HEK293 (cell line): ENCODE measurements at regions not wholly inside any gene's neighbourhood (a gene's known extent, or its start where the extent isn't known, plus 50 kb on each side); places are given as distances from the start of the nearest gene placed in this dataset.

Source experiments
- CTCF ChIA-PET: fragments of 350-600 bp; formaldehyde crosslinking; extraction: SDS; loops from one replicate; lab custom pipeline; 2021; ENCODE audit warnings: antibody characterized with exemption; lab: Yijun Ruan, JAX
- POLR2A ChIA-PET: fragments of 300-600 bp; formaldehyde crosslinking; extraction: SDS; loops from one replicate; lab custom pipeline; 2020; ENCODE audit warnings: antibody characterized with exemption, inconsistent platforms; lab: Yijun Ruan, JAX
- H3K27ac ChIP-seq: fragments of 200-500 bp; sonication (Bioruptor generic); 2 replicates; pipeline ENCODE4 v1.5.1; 2014; ENCODE audit warnings: low read depth, low read length, control low read depth, inconsistent platforms; ENCODE audit errors: extremely low read depth
- H3K36me3 ChIP-seq, 2 experiments: fragments of 200-500 bp in 1 of 2; sonication (Bioruptor generic) in 1 of 2; 1 replicate in 1 of 2; 2 replicates in 1 of 2; pipeline ENCODE4 v1.5.1; 2014 to 2017; ENCODE audit warnings: inconsistent platforms in 2 of 2, low read length in 2 of 2; ENCODE audit not compliant: control insufficient read depth in 2 of 2, insufficient read depth in 1 of 2
- H3K4me1 ChIP-seq: fragments of 200-500 bp; sonication (Bioruptor generic); 2 replicates; pipeline ENCODE4 v1.5.1; 2014; ENCODE audit warnings: mild to moderate bottlenecking, low read length, inconsistent platforms; ENCODE audit not compliant: control insufficient read depth, insufficient read depth
- H3K4me3 ChIP-seq: 2 replicates; pipeline ENCODE4 v1.5.1; 2011; ENCODE audit warnings: low read depth, mild to moderate bottlenecking, control low read depth, low read length, moderate library complexity
- H3K9me3 ChIP-seq: fragments of 200-500 bp; sonication (Bioruptor generic); 2 replicates; pipeline ENCODE4 v1.5.1; 2014; ENCODE audit warnings: low read depth, low read length, inconsistent platforms; ENCODE audit not compliant: control insufficient read depth, insufficient read depth
- KLF9 ChIP-seq: fragments of 450-650 bp; formaldehyde crosslinking; IDR thresholded peaks from 2 replicates; pipeline ENCODE4 v1.5.1; 2016; ENCODE audit warnings: missing biosample characterization, missing genetic modification characterization, low read depth
- ZBTB49 ChIP-seq: fragments of 450-650 bp; formaldehyde crosslinking; IDR thresholded peaks from 2 replicates; pipeline ENCODE4 v1.5.1; 2016; ENCODE audit warnings: missing biosample characterization, missing genetic modification characterization, low read depth
- ZNF138 ChIP-seq: fragments of 450-650 bp; formaldehyde crosslinking; IDR thresholded peaks from 2 replicates; pipeline ENCODE4 v1.5.1; 2016; ENCODE audit warnings: missing biosample characterization, missing genetic modification characterization, borderline replicate concordance
- ZNF155 ChIP-seq: fragments of 450-650 bp; formaldehyde crosslinking; IDR thresholded peaks from 2 replicates; pipeline ENCODE4 v1.5.1; 2016; ENCODE audit warnings: missing biosample characterization, missing genetic modification characterization
- ZNF221 ChIP-seq: fragments of 450-650 bp; formaldehyde crosslinking; IDR thresholded peaks from 2 replicates; pipeline ENCODE4 v1.5.1; 2017; ENCODE audit warnings: missing biosample characterization, missing genetic modification characterization, borderline replicate concordance
- ZNF223 ChIP-seq: fragments of 450-650 bp; formaldehyde crosslinking; IDR thresholded peaks from 2 replicates; pipeline ENCODE4 v1.5.1; 2016; ENCODE audit warnings: missing biosample characterization, missing genetic modification characterization
- ZNF23 ChIP-seq: fragments of 450-650 bp; formaldehyde crosslinking; IDR thresholded peaks from 2 replicates; pipeline ENCODE4 v1.5.1; 2016; ENCODE audit warnings: missing biosample characterization, missing genetic modification characterization, borderline replicate concordance
- ZNF266 ChIP-seq: fragments of 450-650 bp; formaldehyde crosslinking; IDR thresholded peaks from 2 replicates; pipeline ENCODE4 v1.5.1; 2016; ENCODE audit warnings: missing biosample characterization, missing genetic modification characterization, low read depth
- ZNF354C ChIP-seq: fragments of 450-650 bp; formaldehyde crosslinking; IDR thresholded peaks from 2 replicates; pipeline ENCODE4 v1.5.1; 2016; ENCODE audit warnings: missing biosample characterization, missing genetic modification characterization, low read depth, borderline replicate concordance
- ZNF37A ChIP-seq: fragments of 450-650 bp; IDR thresholded peaks from 2 replicates; pipeline ENCODE4 v1.5.1; 2018; ENCODE audit warnings: missing biosample characterization, missing genetic modification characterization
- ZNF423 ChIP-seq: fragments of 450-650 bp; formaldehyde crosslinking; IDR thresholded peaks from 2 replicates; pipeline ENCODE4 v1.5.1; 2016; ENCODE audit warnings: missing biosample characterization, missing genetic modification characterization
- ZNF426 ChIP-seq: fragments of 450-650 bp; formaldehyde crosslinking; IDR thresholded peaks from 2 replicates; pipeline ENCODE4 v1.5.1; 2017; ENCODE audit warnings: missing biosample characterization, missing genetic modification characterization, mild to moderate bottlenecking, inconsistent platforms, moderate library complexity
- ZNF777 ChIP-seq: fragments of 450-650 bp; formaldehyde crosslinking; IDR thresholded peaks from 2 replicates; pipeline ENCODE4 v1.5.1; 2017; ENCODE audit warnings: missing biosample characterization, missing genetic modification characterization, borderline replicate concordance
- ZSCAN30 ChIP-seq: fragments of 450-650 bp; IDR thresholded peaks from 2 replicates; pipeline ENCODE4 v1.5.1; 2018; ENCODE audit warnings: missing biosample characterization, mild to moderate bottlenecking, missing genetic modification characterization, moderate library complexity
- TF ChIP-seq, protein P1 (sequence below): fragments of 450-650 bp; formaldehyde crosslinking; IDR thresholded peaks from 2 replicates; pipeline ENCODE4 v1.5.1; 2016; ENCODE audit warnings: missing biosample characterization, missing genetic modification characterization, borderline replicate concordance
- TF ChIP-seq, protein P2 (sequence below): fragments of 450-650 bp; formaldehyde crosslinking; IDR thresholded peaks from 2 replicates; pipeline ENCODE4 v1.5.1; 2016; ENCODE audit warnings: missing biosample characterization, missing genetic modification characterization, low read depth
- TF ChIP-seq, protein P3 (sequence below): fragments of 450-650 bp; formaldehyde crosslinking; IDR thresholded peaks from 2 replicates; pipeline ENCODE4 v1.5.1; 2016; ENCODE audit warnings: missing biosample characterization, missing genetic modification characterization

DNA sequence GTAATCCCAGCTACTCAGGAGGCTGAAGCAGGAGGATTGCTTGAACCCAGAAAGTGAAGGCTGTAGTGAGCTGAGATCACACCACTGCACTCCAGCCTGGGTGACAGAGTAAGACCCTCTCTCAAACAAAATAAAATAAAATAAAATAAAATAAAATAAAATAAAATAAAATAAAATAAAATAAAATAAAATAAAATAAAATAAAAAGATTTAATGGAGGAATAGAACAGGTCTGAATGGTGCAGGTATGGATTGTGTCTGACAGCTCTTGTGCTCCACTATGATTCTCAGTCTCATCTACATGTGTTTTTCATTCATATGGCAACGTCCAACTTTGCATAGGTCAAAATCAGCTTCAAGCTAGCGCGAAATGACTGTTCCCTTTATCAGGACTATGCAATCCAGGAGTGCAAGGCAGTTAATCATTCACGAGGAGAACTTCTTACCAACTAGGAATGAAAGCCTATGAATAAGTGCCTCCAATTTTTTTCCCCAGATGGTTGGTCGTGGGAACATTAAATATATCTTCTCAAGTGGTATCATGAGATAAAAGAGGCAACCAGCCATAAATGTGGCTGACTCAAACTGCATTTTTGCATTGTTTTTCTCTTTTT is 1392.3 kb upstream of the CDH9 start (continued):
- no peak for TF ChIP-seq ZNF266
- TF ChIP-seq, protein P1, sequence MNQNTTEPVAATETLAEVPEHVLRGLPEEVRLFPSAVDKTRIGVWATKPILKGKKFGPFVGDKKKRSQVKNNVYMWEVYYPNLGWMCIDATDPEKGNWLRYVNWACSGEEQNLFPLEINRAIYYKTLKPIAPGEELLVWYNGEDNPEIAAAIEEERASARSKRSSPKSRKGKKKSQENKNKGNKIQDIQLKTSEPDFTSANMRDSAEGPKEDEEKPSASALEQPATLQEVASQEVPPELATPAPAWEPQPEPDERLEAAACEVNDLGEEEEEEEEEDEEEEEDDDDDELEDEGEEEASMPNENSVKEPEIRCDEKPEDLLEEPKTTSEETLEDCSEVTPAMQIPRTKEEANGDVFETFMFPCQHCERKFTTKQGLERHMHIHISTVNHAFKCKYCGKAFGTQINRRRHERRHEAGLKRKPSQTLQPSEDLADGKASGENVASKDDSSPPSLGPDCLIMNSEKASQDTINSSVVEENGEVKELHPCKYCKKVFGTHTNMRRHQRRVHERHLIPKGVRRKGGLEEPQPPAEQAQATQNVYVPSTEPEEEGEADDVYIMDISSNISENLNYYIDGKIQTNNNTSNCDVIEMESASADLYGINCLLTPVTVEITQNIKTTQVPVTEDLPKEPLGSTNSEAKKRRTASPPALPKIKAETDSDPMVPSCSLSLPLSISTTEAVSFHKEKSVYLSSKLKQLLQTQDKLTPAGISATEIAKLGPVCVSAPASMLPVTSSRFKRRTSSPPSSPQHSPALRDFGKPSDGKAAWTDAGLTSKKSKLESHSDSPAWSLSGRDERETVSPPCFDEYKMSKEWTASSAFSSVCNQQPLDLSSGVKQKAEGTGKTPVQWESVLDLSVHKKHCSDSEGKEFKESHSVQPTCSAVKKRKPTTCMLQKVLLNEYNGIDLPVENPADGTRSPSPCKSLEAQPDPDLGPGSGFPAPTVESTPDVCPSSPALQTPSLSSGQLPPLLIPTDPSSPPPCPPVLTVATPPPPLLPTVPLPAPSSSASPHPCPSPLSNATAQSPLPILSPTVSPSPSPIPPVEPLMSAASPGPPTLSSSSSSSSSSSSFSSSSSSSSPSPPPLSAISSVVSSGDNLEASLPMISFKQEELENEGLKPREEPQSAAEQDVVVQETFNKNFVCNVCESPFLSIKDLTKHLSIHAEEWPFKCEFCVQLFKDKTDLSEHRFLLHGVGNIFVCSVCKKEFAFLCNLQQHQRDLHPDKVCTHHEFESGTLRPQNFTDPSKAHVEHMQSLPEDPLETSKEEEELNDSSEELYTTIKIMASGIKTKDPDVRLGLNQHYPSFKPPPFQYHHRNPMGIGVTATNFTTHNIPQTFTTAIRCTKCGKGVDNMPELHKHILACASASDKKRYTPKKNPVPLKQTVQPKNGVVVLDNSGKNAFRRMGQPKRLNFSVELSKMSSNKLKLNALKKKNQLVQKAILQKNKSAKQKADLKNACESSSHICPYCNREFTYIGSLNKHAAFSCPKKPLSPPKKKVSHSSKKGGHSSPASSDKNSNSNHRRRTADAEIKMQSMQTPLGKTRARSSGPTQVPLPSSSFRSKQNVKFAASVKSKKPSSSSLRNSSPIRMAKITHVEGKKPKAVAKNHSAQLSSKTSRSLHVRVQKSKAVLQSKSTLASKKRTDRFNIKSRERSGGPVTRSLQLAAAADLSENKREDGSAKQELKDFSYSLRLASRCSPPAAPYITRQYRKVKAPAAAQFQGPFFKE (tag by site-specific recombination): no peak
- TF ChIP-seq, protein P2, sequence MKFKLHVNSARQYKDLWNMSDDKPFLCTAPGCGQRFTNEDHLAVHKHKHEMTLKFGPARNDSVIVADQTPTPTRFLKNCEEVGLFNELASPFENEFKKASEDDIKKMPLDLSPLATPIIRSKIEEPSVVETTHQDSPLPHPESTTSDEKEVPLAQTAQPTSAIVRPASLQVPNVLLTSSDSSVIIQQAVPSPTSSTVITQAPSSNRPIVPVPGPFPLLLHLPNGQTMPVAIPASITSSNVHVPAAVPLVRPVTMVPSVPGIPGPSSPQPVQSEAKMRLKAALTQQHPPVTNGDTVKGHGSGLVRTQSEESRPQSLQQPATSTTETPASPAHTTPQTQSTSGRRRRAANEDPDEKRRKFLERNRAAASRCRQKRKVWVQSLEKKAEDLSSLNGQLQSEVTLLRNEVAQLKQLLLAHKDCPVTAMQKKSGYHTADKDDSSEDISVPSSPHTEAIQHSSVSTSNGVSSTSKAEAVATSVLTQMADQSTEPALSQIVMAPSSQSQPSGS: no peak

DNA sequence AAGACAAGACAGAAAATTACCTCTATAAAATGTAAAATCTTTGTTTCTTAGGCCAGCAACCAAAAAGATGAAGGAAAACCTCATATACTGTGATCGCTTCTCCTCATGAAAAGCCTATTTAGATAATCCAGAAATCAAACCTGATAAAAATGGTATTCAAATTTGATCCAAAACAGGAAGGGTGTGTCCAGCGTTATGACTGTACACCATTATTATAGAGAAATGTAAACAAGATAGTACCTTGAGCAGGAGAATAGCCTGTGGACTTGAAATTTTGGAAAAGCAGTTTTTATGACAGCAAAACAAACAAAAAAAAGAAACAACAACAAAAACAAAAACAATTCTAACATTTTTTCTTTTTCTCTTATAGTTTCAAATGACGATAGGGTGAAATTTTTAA is 1382.8 kb upstream of the CDH9 start:
- Histone ChIP-seq H3K36me3 (no peaks in the 10 kb centered on the region), H3K9me3 (no peaks in the 10 kb centered on the region), H3K4me3 (no peak overlapping the region), H3K27ac (no peak overlapping the region), H3K4me1 (no peaks in the 10 kb centered on the region)
- CTCF ChIA-PET: interaction anchor here (0.6 to 0.7 kb wide), 2 partner anchors 27 to 155 kb away, joined by 3 to 7 read pairs; no protein-coding TSS in a partner anchor
- TF ChIP-seq ZNF221 (tag by site-specific recombination): no peak
- TF ChIP-seq ZNF138 (tag by site-specific recombination): no peak
- POLR2A ChIA-PET: no interaction called here

DNA sequence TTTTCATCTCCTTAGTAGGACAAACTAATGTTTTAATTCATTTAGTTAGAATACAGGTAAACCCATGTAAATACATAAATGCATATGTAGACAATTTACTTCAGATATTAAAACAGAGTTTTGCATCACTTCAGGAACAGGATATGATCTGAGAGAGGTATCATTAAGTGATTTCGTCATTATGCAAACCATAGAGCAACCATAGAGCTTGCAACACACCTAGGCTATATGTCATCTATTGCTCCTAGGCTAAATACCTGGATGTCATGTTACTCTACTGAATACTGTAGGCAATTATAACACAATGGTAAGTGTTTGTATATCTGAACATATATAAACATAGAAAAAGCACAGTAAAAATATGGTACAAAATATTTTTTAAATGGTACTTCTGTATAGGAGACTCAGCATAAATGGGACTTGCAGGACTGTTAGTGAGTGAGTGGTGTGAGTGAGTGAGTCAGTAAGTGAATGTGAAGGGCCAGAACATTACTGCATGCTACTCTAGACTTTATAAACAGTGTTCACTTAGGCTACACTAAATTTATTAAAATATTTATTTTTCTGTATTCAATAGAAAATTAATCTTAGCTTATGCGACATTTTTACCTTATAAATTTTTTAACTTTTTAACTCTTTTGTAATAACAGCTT is 1377.5 kb upstream of the CDH9 start:
- ChIA-PET CTCF (interaction anchor here (0.8 kb wide), 1 partner anchor 58 kb away, joined by 3 read pairs; no protein-coding TSS in a partner anchor), POLR2A (no interaction called here)
- Histone ChIP-seq H3K27ac (no peak overlapping the region), H3K4me1 (no peaks in the 10 kb centered on the region), H3K9me3 (no peaks in the 10 kb centered on the region), H3K36me3 (no peaks in the 10 kb centered on the region), H3K4me3 (no peak overlapping the region)
- TF ChIP-seq KLF9 (tag by site-specific recombination) (no peak), ZNF37A (tag by site-specific recombination) (no peak), ZNF423 (tag by site-specific recombination) (no peak), ZSCAN30 (no peak), ZNF354C (no peak), ZNF426 (no peak), ZNF23 (tag by site-specific recombination) (no peak), ZNF777 (tag by site-specific recombination) (no peak), ZBTB49 (tag by site-specific recombination) (no peak), ZNF223 (no peak), ZNF155 (tag by site-specific recombination) (no peak)
- TF ChIP-seq, protein P3, sequence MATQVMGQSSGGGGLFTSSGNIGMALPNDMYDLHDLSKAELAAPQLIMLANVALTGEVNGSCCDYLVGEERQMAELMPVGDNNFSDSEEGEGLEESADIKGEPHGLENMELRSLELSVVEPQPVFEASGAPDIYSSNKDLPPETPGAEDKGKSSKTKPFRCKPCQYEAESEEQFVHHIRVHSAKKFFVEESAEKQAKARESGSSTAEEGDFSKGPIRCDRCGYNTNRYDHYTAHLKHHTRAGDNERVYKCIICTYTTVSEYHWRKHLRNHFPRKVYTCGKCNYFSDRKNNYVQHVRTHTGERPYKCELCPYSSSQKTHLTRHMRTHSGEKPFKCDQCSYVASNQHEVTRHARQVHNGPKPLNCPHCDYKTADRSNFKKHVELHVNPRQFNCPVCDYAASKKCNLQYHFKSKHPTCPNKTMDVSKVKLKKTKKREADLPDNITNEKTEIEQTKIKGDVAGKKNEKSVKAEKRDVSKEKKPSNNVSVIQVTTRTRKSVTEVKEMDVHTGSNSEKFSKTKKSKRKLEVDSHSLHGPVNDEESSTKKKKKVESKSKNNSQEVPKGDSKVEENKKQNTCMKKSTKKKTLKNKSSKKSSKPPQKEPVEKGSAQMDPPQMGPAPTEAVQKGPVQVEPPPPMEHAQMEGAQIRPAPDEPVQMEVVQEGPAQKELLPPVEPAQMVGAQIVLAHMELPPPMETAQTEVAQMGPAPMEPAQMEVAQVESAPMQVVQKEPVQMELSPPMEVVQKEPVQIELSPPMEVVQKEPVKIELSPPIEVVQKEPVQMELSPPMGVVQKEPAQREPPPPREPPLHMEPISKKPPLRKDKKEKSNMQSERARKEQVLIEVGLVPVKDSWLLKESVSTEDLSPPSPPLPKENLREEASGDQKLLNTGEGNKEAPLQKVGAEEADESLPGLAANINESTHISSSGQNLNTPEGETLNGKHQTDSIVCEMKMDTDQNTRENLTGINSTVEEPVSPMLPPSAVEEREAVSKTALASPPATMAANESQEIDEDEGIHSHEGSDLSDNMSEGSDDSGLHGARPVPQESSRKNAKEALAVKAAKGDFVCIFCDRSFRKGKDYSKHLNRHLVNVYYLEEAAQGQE (tag by site-specific recombination): no peak
